B cell (primary cell): ENCODE measurements at regions not wholly inside any gene's neighbourhood (a gene's known extent, or its start where the extent isn't known, plus 50 kb on each side); places are given as distances from the start of the nearest gene placed in this dataset.

ENCODE experiments used
- CTCF ChIP-seq: fragments of 200-600 bp; IDR thresholded peaks from one replicate; pipeline ENCODE4 v1.8.0; 2022; ENCODE audit warnings: antibody characterized with exemption, mild to moderate bottlenecking
- EZH2 ChIP-seq: IDR thresholded peaks from 2 replicates; pipeline ENCODE4 v1.6.1; 2012; ENCODE audit warnings: borderline replicate concordance, low read depth, mild to moderate bottlenecking, moderate library complexity, low read length; ENCODE audit not compliant: insufficient read depth, poor library complexity, severe bottlenecking

- no peak for TF ChIP-seq CTCF
- no peak for TF ChIP-seq EZH2
These were observed 355.9 kb upstream of the FIGN start for GRCh38 chr2:164091673-164092072.
